NCI-H1092 treated with DMSO at 0.1 percent for 48 hours (cell line): ENCODE measurements at regions not wholly inside any gene's neighbourhood (a gene's known extent, or its start where the extent isn't known, plus 50 kb on each side); places are given as distances from the start of the nearest gene placed in this dataset.
"Not testable (repeated sequence)": the region's sequence is repeated elsewhere in the genome, so short reads cannot be mapped to it uniquely, and the experiment has no call there.

Source experiments
- DNase-seq: peaks from one replicate; lab custom pipeline; 2025; lab: John Stamatoyannopoulos, UW

GRCh38 chr2:137886083-137886831 lies 78.0 kb upstream of the HNMT start:
- peak; percentile 12 for DNase-seq

- DNase-seq, result peak; percentile 48
These were observed 75.4 kb upstream of the HNMT start for GRCh38 chr2:137888845-137889244.

- peak; percentile 93 for DNase-seq
These were observed 71.5 kb upstream of the HNMT start for GRCh38 chr2:137892739-137893138.

DNA sequence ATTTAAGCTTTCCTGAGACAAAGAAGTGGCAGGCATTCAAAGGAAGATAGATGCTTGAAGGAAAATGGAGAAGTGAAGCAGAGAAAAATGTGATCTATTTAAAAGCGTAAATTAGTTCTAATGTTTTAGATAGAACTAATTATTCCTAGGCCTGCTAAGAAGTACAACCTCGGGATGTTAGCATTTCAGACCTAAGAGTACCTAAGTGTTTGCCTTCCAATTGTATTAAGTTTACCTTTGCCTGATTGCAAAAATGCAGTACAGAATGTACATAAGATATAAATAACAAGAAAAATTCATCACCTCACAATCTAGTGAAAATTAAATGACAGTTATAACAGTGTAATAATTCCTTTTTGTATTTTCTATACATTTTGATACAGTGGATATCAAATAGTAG lies 71.1 kb upstream of the HNMT start:
- peak; percentile 81 for DNase-seq

DNA sequence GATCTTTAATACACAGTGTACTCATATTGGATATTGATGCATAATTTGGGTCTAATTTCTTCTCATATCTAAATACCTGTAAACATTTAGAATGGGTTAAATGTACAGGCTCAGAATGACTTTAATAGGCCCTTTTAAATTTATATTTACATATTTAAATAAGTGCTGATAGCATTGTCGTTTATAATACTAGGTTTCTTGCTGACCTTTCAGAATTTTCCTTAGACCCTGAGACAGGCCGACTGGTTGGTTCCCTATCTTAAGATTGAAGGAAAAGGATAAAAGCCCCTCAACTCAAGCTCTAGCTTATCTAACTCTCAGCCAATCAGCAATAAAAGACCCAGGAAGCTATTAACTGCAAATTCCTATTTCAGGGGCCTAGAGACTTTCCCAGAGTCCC lies 67.8 kb upstream of the HNMT start:
- DNase-seq, result no peak

GRCh38 chr2:137897082-137897481 lies 67.2 kb upstream of the HNMT start:
- no peak for DNase-seq

- no peak for DNase-seq
These were observed 63.7 kb upstream of the HNMT start for GRCh38 chr2:137900421-137901141.

GRCh38 chr2:137910641-137911040 lies 53.6 kb upstream of the HNMT start:
- peak; percentile 21 for DNase-seq

- no peak for DNase-seq
These were observed 51.9 kb upstream of the HNMT start for GRCh38 chr2:137912371-137912770.

GRCh38 chr2:137913169-137913568 lies 51.1 kb upstream of the HNMT start:
- DNase-seq, result no peak

GRCh38 chr2:137913648-137914047 lies 50.6 kb upstream of the HNMT start:
- not testable (repeated sequence) for DNase-seq
